Effector CD4-positive, alpha-beta T cell (primary cell): ENCODE measurements at regions not wholly inside any gene's neighbourhood (a gene's known extent, or its start where the extent isn't known, plus 50 kb on each side); places are given as distances from the start of the nearest gene placed in this dataset.
"Not testable (repeated sequence)": the region's sequence is repeated elsewhere in the genome, so short reads cannot be mapped to it uniquely, and the experiment has no call there.

Experiments used
- DNase-seq: peaks from one replicate; pipeline ENCODE4 v3.0.0-alpha.2; 2020

DNA sequence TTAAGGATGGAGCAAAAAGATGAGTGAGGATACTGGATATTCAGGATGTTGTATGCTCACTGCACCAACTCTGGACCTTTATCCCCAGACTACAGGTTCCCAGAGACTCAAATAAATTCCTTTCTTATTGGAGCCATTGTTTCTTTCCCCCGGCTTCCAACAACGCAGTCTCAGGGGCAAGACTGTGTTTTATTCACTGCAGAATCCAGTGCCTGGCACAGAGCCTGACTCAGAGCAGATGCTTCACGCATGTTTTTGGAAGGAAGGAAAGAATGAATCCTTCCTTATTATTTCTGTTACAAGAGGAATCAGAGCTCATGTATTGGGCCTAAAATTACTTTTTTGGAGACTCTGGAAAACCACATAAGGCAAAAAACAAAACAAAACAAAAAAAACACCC lies 96.0 kb upstream of the VGLL4 start:
- DNase-seq: no peak

DNA sequence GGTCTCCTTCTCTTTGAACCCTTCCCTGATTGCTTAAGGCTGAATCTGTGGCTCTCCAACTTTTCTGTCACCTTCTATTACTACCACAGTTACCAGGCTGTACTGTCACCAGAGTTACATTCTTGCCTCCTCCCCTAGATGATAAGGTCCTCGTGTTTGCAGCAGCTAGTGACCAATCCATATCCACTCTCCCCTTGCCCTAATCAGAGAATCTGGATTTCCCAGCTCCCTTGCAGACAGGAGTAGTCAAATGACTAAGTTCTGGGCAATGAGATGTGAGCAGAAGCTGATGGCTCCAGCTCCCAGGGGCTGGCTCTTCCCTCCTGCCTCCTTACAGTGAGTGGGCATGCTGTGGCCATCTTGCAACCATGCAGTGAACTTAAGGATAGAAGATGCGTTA lies 95.4 kb upstream of the VGLL4 start:
- DNase-seq: no peak

DNA sequence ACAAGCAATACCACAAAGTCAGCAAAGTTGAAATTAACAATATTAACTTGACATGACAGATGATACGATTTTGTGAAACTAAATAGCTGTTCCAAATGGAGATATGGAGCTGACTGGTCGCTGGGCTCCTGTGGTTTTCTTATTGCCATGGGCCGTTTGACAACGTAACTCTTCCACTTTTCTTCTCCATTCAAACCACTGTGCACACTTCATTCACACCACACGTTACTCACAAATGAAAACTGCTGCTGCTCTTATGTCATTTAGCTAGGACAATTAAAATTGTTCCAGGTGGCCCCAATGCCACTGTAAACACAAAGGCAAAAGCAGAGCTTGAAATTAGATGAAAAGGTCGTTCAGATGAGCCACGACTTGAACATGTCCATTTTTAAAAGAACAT lies 94.0 kb upstream of the VGLL4 start:
- no peak for DNase-seq

DNA sequence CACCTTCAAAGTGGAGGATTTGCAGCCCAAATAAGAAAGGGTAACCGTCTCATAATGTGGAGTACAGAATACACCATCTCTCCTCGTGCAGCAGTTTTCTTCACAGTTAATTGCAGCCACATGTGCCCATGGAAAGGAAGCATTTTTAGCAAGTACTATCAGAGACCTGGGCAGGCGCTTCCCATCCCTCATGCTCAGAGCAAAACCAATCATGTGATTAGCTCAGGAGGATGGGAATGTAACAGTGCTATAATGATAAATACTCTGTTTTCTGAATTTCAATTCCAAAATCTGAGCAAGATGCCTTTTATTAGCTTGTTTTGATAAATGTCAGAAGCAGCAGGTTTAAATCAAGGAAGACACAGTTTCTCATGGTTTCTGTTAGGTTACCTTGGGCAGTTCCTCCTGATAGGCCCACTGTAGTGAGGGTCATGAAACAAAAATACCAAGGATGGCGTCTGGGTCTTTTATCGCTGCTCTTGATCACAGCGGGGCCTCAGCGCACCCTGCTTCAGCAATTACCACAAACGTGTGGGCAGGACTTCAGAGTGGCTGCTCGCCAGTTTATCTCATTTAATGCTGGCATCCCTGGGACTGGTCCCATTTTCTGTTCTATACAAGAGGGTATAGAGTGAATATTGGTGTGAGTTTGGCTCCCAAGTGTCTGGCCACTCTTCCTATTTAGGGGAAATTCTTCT lies 92.6 kb upstream of the VGLL4 start:
- DNase-seq: no peak

DNA sequence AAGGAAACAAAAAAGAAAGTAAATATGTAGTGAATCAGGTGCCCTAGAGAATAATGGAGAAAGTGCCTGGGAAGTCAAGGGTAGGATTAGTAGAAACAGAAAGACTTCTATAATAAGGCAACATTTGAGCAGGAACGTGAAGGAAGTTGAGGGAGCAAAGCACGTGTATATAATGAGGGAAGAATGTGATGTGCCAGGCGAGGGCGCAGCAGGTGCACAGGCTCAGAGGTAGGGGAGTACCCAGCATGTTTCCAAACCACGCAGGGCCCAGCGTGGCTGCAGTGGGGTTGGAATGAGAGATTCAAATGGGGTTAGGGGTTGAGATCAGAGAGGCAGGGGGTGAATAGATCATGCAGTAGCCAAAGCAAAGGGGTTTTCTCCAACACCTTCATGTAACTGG lies 91.9 kb upstream of the VGLL4 start:
- DNase-seq: no peak

DNA sequence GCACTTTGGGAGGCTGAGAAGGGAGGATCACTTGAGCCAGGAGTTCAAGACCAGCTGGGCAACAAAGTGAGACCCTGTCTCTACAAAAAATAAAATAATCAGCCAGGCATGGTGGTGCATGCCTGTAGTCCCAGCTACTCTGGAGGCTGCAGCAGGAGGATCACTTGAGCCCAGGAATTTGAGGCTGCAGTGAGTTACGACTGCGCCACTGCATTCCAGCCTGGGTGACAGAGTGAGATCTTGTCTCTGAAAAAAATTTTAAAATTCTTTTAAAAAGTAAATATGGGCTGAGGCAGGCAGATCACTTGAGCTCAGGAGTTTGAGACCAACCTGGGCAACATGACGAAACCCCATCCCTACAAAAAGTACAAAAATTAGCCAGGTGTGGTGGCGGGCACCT lies 91.4 kb upstream of the VGLL4 start:
- not testable (repeated sequence) for DNase-seq

DNA sequence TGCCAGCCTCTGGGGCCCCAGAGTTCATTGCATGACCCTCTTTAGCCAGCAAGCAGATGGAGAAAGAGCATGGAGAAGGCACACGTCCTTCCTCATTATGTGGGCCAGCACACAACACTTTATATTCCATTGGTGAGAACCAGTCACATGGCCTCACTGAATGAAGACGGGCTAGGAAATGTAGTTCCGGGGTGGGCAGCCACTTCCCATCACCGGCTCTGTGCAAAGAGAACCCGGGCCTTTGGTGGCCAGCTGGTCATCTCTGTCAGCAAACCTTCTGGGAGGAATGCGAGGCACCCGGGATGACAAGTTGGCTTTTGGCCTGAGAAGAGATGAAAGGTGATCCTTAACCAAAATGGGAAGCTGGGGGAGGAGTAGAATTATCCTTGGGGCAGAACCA lies 90.2 kb upstream of the VGLL4 start:
- no peak for DNase-seq

DNA sequence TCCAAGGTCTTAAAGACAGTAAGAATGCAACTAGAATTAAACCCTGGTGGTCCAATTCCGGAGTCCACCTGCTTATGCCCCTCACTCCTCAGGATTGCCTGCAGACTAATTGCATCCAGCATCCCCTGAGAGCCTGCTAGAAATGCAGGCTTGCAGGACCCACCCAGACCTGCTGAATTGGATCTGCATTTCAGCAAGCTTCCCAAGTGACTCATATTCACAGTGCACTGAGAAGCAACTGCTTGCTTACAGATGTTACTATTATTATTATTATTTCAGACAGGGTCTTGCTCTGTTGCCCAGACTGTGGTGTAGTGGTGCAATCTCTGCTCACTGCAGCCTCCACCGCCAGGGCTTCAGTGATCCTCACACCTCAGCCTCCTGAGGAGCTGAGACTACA lies 83.5 kb upstream of the VGLL4 start:
- DNase-seq: no peak

DNA sequence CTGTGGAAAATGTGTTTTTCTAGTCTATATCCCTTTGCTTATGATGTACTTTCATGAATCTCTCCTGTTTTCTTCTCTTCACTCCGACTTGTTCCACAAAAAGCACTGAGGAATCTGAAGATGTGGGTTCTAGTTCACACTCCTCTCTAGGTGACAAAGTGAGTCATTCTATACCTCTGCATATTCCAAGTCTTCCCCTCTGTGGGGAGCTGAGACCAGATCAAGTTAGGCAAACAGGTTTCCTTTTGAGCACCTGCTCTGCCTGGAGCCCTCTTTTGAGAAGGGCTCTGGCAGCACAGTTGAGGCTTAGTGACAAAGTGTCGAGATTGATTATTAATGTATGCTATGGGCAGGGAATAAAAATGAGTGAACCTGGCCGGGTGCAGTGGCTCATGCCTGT lies 82.4 kb upstream of the VGLL4 start:
- no peak for DNase-seq

DNA sequence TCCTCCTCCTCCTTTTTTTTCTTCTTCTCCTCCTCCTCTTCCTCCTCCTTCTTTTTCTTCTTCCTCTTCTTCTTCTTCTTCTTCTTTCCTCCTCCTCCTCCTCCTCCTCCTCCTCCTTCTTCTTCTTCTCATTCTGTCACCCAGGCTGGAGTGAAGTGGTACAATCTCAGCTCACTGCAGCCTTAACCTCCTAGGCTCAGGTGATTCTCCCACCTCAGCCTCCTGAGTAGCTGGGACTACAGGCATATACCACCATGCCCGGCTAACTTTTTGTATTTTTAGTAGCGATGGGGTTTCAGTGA lies 81.6 kb upstream of the VGLL4 start:
- not testable (repeated sequence) for DNase-seq

DNA sequence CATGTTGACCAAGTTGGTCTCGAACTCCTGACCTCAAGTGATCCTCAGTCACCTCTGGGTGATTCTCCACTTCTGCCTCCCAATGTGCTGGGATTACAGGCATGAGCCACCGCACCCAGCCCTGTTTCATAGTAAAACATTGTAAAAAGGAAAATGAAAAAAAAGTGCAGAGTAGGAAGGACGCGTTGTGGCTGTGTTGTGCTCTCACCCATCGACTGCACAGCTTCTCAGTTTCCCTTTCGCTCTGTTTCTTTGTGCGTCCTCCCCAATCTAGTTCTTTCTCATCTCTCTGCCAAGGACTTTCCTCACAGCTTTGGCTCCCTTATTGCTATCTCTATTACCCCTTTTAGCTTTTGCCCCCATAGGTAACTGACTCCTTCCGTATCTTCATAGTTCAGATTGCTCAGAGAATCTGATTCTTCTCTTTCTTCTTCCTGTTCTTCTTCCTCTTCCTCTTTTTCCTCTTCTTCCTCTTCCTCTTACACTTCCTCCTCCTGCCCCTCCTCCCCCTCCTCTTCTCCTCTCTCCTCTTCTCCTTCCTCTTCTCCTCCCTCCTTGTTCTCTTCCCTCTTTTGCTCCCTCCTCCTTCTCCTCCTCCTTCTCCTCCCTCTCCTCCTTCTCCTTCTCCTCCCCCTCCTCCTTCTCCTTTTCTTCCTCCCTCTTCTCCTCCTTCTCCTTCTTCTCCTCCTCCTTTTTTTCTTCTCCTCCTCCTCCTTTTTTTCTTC lies 81.1 kb upstream of the VGLL4 start:
- DNase-seq: no peak

DNA sequence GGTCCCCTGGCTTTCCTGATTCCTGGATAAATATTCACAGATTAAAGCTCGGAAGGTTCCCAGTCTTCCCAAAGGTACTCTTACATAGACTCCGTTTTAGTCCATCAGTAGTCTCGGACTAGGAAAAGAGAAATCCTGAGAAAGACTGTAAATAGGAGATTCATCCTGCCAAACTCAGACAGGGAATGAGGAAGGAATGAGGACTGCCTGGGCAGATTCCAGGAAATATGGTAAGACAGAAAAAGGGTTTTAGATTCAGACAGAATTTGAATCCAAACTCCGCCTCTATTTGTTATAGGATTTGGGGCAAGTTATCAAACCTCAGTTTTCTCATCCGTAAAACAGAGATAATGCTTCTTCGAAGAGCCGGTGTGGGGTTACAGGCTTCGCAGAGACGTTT lies 77.8 kb upstream of the VGLL4 start:
- no peak for DNase-seq

DNA sequence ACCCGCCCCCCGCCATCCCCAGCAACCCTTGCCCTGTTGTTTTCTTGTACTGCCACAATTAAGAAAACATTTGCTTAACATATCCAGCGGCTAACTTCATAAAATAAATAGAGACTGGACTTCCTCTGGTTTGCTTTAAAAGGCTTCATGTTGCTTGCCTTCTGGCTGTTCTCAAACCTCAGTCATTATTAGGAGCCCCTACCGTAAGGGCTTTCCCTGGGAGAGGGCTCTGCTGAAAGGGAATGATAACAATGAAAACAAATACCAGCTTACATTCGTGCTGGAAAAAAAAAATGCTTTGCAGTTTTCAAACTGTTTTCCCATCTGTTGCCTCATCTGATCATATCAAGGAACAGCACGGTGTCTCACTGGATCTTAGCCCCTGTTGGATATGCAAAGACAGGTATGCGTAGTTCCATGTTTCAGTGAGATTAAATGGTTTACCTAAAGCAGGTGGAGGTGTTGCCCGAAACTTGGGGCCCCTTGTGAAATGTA lies 77.2 kb upstream of the VGLL4 start:
- no peak for DNase-seq

DNA sequence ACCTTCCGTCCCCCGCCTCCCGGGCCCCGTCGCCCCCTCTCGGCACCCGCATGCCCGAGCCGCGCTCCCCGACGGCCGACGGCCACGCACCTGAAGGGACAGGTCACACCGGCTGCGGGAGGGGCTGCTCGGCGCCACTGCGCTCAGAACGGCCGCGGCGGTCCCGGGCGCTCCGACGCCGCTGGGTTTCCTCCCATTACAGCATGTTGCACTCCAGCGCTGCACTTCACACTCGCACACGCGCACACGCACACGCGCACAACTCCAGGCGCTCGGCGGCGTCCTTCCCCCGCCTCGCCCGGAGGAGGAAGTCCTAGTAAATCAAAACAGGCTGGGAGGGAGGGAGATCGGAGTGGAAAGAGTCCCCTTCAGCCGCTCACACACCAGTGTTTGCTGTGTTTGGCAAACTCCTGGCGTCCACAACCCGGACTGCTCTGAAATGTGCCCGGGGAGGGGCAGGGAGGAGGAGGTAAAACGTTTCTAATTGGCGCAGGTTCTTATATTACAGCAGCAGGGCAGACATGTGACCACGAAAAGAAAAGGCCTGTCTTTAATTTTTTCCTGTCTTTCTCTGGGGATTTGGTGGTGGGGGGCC lies 76.7 kb upstream of the VGLL4 start:
- DNase-seq: peak; percentile 19

DNA sequence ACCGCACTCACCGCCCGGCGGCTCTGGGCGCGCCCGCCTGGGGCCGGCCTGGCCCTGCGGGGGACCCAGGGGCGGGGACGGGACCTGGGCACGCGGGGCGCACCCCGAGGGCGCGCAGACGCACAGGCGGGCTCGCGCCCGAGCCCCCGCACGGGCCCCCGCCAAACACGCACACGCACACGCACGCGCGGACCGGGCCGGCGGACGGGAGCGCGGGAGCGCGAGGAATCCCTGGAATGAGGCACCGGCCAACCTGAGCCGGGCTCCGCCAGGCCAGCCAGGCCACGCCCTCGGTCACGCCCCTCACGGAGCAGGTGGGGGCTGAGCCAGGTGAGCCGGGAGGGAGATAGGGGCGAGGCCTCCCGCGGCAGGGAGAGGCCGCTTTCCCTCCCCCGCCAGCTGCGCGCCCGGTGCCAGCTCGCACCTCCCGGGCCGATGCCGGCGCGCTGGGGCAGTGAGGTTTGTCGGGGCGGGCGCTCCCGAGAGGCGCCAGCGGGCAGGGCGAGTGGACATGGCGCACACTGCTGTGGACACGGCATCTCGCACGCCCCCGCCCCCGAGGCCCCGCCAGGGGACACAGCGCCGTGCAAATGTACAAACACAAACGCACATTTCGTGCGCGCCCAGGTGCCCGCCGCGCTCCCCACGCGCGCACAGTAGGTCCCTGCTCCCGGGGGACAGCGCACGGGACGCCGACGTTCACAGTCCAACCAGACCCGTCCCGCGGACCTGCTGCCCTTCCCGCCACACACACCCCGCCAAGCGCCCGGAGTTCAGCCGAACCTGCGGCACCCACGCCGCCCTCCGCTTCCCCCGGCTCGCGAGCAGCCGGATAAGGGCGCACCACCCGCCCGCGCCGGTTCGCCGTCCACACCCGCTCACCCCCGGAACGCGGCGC lies 75.9 kb upstream of the VGLL4 start:
- peak; percentile 57 for DNase-seq

DNA sequence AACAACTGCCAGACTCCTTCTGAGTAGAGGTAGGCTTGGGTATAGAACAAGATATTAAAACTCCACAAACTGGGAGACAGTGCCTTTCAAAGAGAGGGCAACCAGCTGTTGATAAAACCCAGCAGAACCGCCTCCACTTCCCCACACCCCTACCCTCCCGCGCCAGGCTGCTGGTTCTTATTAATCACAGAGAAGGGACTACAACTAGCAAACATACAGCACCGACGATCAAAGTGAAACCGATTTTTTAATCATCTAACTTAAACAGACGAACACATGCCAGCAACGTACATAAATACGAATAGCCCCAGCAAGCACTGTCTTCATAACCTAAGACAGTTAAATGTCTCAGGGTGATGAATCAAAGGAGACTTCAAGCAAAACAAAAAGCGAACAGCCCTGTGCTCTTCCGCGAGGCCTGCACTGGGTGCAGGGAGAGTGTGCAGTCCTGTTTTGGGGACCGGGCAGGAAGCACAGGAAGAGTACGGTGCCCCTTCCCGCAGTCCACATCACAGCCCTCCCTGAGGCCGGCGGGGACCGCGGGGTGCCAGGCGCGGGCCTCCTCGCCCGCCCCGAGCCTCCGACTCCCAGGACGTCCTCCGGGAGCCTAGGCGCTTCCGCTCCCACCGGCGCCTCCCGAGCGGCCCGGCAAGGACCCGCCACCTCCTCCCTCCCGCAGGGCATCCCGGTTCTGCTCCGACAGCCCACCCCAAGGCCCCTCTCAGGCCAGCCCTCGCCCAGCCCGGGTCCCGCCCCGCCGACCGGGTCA lies 75.1 kb upstream of the VGLL4 start:
- peak; percentile 9 for DNase-seq

DNA sequence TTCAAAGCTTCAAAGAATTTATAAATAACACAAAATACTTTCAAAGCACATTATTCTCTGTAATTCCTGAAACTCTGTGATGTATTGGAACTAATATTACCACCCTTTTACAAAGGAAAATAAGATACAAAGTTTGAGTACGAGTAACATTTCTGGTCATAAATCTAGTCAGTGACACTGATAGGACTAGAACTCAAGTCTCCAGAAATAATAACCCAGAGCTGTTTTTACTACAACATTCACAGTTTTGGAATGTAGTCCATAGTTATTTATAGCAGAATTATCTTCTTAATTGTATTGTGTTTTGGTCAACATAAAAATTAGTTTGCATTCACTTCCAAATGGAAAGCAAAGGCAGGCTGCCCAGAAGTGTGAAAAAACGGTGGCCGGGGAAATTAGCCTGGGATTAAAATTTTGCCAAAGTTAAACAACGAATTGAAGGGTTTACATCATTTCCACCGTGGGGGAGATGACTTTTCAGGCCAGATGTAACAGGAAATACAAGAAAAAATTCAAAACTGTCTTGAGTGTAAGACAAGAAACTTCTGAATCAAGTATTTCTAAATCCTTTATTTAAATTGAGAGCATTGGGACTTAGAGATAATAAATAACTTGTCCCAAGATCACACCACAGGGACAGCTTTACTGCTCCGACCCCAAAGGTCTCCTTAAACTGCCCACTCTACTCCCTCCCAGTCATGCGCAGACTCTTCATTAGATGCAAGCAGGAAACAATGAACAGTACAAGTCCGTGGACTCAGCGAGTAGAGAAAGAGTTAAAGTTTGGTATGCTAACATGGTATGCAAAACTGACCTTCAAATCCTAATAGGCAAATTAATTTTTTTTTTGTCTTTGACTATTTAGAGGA lies 74.3 kb upstream of the VGLL4 start:
- DNase-seq: no peak

DNA sequence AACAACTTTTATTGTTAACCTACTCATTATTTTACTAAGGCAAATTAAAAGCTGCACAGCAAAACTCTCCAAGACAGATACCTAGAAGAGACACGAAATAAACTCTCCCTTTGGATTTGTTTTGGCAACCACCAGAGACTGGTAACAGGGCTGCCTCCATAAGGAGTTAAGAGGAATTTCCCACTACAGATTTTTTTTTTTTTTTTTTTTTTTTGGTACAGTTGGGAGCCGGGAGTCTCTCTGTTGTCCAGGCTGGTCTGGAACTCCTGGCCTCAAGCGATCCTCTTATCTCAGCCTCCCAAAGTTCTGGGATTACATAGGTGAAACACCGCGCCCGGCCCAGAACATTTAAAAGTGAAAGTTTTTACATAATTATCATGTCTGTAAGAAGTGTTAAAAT lies 73.6 kb upstream of the VGLL4 start:
- DNase-seq: no peak

DNA sequence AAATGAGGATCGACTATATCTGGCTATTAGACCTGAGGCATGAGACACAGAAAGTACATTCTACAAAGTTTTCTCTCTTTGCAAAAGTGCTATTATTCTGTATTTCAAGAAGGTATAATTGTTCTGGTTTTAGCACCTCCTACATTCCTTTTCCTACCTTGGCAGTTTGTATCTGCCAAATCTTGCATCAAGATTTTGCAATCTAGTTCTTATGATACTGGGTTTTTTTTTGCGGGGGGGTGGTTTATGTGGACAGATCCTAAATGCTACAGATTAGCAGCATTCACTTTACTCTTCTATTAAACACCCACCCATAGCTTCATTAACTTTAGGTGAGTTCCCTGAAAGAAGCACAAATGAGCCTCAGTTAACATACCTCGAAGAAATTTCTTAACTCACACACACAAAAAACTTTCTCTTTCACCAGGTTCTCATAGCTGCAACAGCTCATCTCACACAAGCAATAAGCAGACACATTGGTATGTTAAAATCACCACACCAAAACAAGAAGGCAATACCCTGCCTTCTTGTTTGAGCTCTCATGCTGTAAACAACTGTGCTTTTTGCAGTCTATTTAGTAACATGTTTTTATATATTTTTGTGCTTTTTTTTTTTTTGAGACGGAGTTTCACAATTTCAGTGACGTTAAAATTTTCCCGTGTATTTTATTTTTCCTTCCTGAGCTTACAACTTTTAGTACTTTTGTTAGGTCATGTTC lies 73.0 kb upstream of the VGLL4 start:
- DNase-seq: no peak

DNA sequence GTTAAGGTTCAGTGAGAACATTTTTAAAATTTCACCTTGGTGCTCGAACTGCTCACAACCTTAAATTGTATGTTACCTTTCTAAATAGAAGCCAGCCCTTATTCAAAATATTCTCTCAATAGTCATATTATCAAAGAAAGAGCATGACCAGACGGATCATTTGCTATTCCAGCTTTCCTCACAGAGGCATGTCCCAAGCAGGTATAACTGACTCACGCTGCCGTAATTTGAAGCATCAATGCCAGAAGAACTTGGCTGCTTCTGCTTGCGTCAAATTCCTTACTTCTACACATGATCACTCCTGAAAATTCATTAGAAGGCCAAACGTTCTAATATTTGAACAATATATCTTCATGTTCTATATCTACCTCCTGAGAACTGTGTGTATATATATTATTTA lies 69.5 kb upstream of the VGLL4 start:
- no peak for DNase-seq

DNA sequence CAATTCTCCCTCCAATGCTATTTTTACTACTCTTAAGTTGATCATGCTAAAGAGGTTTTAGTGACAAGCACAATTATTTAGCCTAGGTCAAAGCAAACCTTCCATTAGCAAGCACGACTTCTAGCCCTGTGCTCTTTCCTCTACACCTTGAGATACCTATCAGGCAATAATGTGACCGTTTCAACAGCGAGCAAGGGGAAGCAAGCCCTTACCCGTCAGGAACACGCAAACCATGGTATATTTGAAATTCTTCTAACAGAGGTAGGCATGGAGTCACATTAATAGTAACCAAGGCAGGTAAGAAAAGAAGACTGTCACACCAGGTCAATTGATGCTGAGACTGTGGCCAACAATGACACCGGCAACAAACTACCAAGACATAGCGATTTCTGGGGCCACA lies 68.9 kb upstream of the VGLL4 start:
- no peak for DNase-seq
